A549 (cell line): ENCODE measurements at regions not wholly inside any gene's neighbourhood (a gene's known extent, or its start where the extent isn't known, plus 50 kb on each side); places are given as distances from the start of the nearest gene placed in this dataset.

Experiments
- ATAC-seq, 2 experiments: fragments of 200-7000 bp in 1 of 2; fragments of >200 bp in 1 of 2; cut with Nextera tagmentation in 1 of 2; cut with Tn5 transposase in 1 of 2; 3 replicates each; pipeline versions ENCODE4 v1.8.0 to v1.9.1; 2018 to 2020; ENCODE audit warnings: mild to moderate bottlenecking in 1 of 2, moderate library complexity in 1 of 2
- CTCF ChIA-PET: fragments of 300-600 bp; sonication (Branson Sonifier 250); formaldehyde crosslinking; extraction: SDS; loops from one replicate; lab custom pipeline; 2021; ENCODE audit warnings: antibody characterized with exemption, inconsistent platforms; lab: Yijun Ruan, JAX
- POLR2A ChIA-PET: fragments of 350-600 bp; formaldehyde crosslinking; extraction: SDS; loops from one replicate; lab custom pipeline; 2021; ENCODE audit warnings: antibody characterized with exemption, inconsistent platforms; lab: Yijun Ruan, JAX
- DNase-seq, 2 experiments: peaks; one replicate each; pipeline versions ENCODE4 v3.0.0 to v3.0.0-alpha.2; 2011 to 2016; ENCODE audit warnings: low read depth in 1 of 2, low spot score in 1 of 2
- FAIRE-seq: peaks from 2 replicates; lab custom pipeline; 2011; peaks lifted over from hg19 to GRCh38; lab: Jason Lieb, UNC
- H3K27ac ChIP-seq, 2 experiments: fragments of >200 bp; sonication (Bioruptor Twin); formaldehyde crosslinking; 3 replicates each; pipeline ENCODE4 v1.5.1; 2016 to 2017
- H3K4me1 ChIP-seq: fragments of >200 bp; sonication (Bioruptor Twin); formaldehyde crosslinking; 3 replicates; pipeline ENCODE4 v1.6.1; 2016
- H3K4me2 ChIP-seq: fragments of >200 bp; sonication (Bioruptor Twin); formaldehyde crosslinking; 3 replicates; pipeline ENCODE4 v1.6.1; 2016
- H3K4me3 ChIP-seq: fragments of >200 bp; sonication (Bioruptor Twin); formaldehyde crosslinking; 3 replicates; pipeline ENCODE4 v1.5.1; 2016
- H3K9me3 ChIP-seq: fragments of >200 bp; sonication (Bioruptor Twin); formaldehyde crosslinking; 3 replicates; pipeline ENCODE4 v1.6.1; 2016
- CEBPB ChIP-seq, 2 experiments: fragments of >200 bp in 1 of 2; sonication (Bioruptor Twin) in 1 of 2; formaldehyde crosslinking in 1 of 2; IDR thresholded peaks; 2 replicates each; pipeline ENCODE4 v1.6.1; 2012 to 2016
- EHMT2 ChIP-seq: fragments of 200-600 bp; sonication (generic); IDR thresholded peaks from 2 replicates; pipeline ENCODE4 v1.6.1; 2016; ENCODE audit warnings: antibody characterized with exemption, low read depth, mild to moderate bottlenecking, moderate library complexity
- EP300 ChIP-seq, 2 experiments: fragments of >200 bp; sonication (Bioruptor Twin); formaldehyde crosslinking; IDR thresholded peaks; 2 replicates in 1 of 2; 3 replicates in 1 of 2; pipeline ENCODE4 v1.6.1; 2016 to 2017
- FOSL2 ChIP-seq, 2 experiments: fragments of 450-650 bp in 1 of 2; fragments of >200 bp in 1 of 2; sonication (Bioruptor Twin) in 1 of 2; formaldehyde crosslinking; IDR thresholded peaks; 2 replicates each; pipeline versions ENCODE4 v1.5.0 to v1.6.1; 2016 to 2020; ENCODE audit warnings: mild to moderate bottlenecking in 1 of 2, moderate library complexity in 1 of 2
- GATA3 ChIP-seq: IDR thresholded peaks from 2 replicates; pipeline ENCODE4 v1.6.1; 2012; ENCODE audit warnings: borderline replicate concordance
- HOXB5 ChIP-seq: fragments of 250-450 bp; sonication (Bioruptor Pico); IDR thresholded peaks from 2 replicates; pipeline ENCODE4 v1.5.0; 2020; ENCODE audit warnings: mild to moderate bottlenecking, moderate library complexity
- MAFK ChIP-seq: fragments of 450-650 bp; IDR thresholded peaks from 2 replicates; pipeline ENCODE4 v1.6.1; 2014; ENCODE audit not compliant: partially characterized antibody
- NPAS2 ChIP-seq: fragments of 250-450 bp; sonication (Bioruptor Pico); IDR thresholded peaks from 2 replicates; pipeline ENCODE4 v1.8.0; 2022; ENCODE audit warnings: mild to moderate bottlenecking, moderate library complexity, borderline replicate concordance
- NR3C1 ChIP-seq: fragments of >200 bp; sonication (Bioruptor Twin); formaldehyde crosslinking; IDR thresholded peaks from 3 replicates; pipeline ENCODE4 v1.6.1; 2017
- POLR2AphosphoS2 ChIP-seq: conservative IDR thresholded peaks from 2 replicates; pipeline ENCODE4 v1.6.1; 2012; ENCODE audit warnings: low read length, improper control_type of control experiment, inconsistent platforms
- RAD21 ChIP-seq, 2 experiments: fragments of >200 bp in 1 of 2; sonication (Bioruptor Twin) in 1 of 2; formaldehyde crosslinking in 1 of 2; IDR thresholded peaks in 1 of 2; conservative IDR thresholded peaks in 1 of 2; 2 replicates in 1 of 2; 3 replicates in 1 of 2; pipeline ENCODE4 v1.6.1; 2012 to 2018; ENCODE audit warnings: inconsistent platforms in 1 of 2
- SMC3 ChIP-seq: fragments of >200 bp; sonication (Bioruptor Twin); formaldehyde crosslinking; IDR thresholded peaks from 3 replicates; pipeline ENCODE4 v1.6.1; 2018; ENCODE audit warnings: inconsistent platforms
- SREBF2 ChIP-seq: fragments of 450-650 bp; IDR thresholded peaks from 2 replicates; pipeline ENCODE4 v1.6.1; 2014; ENCODE audit warnings: mild to moderate bottlenecking, moderate library complexity
- TP53 ChIP-seq: fragments of 250-450 bp; sonication (Bioruptor Pico); IDR thresholded peaks from 2 replicates; pipeline ENCODE4 v1.5.0; 2021; ENCODE audit warnings: mild to moderate bottlenecking, moderate library complexity
- ZC3H11A ChIP-seq: fragments of 450-650 bp; IDR thresholded peaks from 2 replicates; pipeline ENCODE4 v1.6.1; 2014; ENCODE audit warnings: antibody characterized with exemption, mild to moderate bottlenecking
- ZFP36 ChIP-seq: fragments of 450-650 bp; IDR thresholded peaks from 2 replicates; pipeline ENCODE4 v1.6.1; 2014; ENCODE audit warnings: borderline replicate concordance; ENCODE audit not compliant: partially characterized antibody
- WGBS: methylation state at CpG from one replicate; pipeline ENCODE4 v1.1.6; 2017; ENCODE audit errors: missing lambda C conversion rate; 5-methylcytosine and 5-hydroxymethylcytosine counted together
- TF ChIP-seq, protein P1 (sequence below): fragments of >200 bp; sonication (Bioruptor Twin); formaldehyde crosslinking; IDR thresholded peaks from 3 replicates; pipeline ENCODE4 v1.5.1; 2016
- TF ChIP-seq, protein P2 (sequence below): fragments of 450-650 bp; IDR thresholded peaks from 2 replicates; pipeline ENCODE4 v1.6.1; 2014; ENCODE audit warnings: antibody characterized with exemption

DNA sequence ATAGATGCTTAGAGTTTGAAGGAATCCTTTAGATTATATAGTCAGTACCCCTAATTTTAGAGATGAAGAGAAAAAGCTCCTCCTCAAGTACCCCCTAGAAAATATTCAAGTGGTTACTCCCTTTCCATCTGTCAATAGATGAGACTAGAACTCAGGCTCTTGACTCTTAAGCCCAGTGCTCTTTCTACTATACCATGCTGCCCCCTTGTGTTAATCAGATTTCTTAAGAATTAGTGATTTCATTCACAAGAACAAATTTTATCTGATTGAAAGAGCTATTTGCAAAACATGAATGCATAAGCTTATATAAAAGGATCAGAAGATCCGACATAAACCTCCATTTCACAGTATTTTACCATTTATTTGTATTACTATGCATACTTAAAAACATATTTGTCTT is 179.3 kb downstream of the TFEC start:
- Histone ChIP-seq H3K9me3 (no peaks in the 10 kb centered on the region), H3K4me3 (no peak overlapping the region)
- DNase-seq = peak in 1 of 2 experiments; percentile 61
- POLR2A ChIA-PET = no interaction called here
- peak in 1 of 2 experiments; percentile 48; a peak in 2 of 6 replicates for ATAC-seq
- TF ChIP-seq SMC3 = peak; percentile 61
- TF ChIP-seq NPAS2 (CRISPR knock-in tag) = no peak
- TF ChIP-seq RAD21 (conservative IDR thresholded peaks at IDR 0.05 in 1 of 2, IDR thresholded peaks at IDR 0.05 in 1 of 2) = peak; percentile 74 to 76
- TF ChIP-seq, protein P1, sequence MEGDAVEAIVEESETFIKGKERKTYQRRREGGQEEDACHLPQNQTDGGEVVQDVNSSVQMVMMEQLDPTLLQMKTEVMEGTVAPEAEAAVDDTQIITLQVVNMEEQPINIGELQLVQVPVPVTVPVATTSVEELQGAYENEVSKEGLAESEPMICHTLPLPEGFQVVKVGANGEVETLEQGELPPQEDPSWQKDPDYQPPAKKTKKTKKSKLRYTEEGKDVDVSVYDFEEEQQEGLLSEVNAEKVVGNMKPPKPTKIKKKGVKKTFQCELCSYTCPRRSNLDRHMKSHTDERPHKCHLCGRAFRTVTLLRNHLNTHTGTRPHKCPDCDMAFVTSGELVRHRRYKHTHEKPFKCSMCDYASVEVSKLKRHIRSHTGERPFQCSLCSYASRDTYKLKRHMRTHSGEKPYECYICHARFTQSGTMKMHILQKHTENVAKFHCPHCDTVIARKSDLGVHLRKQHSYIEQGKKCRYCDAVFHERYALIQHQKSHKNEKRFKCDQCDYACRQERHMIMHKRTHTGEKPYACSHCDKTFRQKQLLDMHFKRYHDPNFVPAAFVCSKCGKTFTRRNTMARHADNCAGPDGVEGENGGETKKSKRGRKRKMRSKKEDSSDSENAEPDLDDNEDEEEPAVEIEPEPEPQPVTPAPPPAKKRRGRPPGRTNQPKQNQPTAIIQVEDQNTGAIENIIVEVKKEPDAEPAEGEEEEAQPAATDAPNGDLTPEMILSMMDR = peak; percentile 63
- TF ChIP-seq, all 56 proteins: peak for 3
- Histone ChIP-seq H3K4me1 (no peaks in the 10 kb centered on the region), H3K4me2 (no peak overlapping the region), H3K27ac (no peak overlapping the region)
- no peak for FAIRE-seq
- CTCF ChIA-PET = interaction anchor here (0.6 to 3.3 kb wide), 15 partner anchors 9 to 1826 kb away, joined by 3 to 19 read pairs (median 4); no protein-coding TSS in a partner anchor
- WGBS = 0% methylated on average over 1 of the region's 1 CpG

DNA sequence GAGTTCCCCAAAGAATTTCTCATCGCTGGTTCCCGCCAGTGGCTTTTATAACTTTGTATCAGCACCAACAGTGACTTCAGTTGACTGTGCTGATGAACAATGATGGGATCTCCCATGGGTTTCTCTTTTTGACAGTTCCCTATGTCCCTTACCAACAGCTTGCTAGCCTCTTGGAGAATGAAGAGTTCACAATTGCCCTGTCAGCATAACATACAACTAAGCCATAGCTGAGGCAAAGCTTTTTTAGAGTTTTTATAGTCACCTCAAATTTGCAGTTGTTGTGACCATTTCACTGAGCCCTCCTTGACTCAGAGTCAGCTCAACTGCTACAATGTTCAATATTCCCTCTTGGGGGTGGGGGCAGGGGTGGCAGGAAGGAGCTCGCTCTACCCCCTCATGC is 179.8 kb downstream of the TFEC start:
- Histone ChIP-seq H3K4me2 (no peak overlapping the region), H3K9me3 (no peaks in the 10 kb centered on the region), H3K4me1 (no peaks in the 10 kb centered on the region), H3K4me3 (no peak overlapping the region), H3K27ac (no peak overlapping the region)
- DNase-seq (no peak), ATAC-seq (no peak), FAIRE-seq (no peak)
- ChIA-PET POLR2A (no interaction called here), CTCF (interaction anchor here (1.1 to 3.3 kb wide), 10 partner anchors 9 to 1826 kb away, joined by 3 to 19 read pairs (median 6); no protein-coding TSS in a partner anchor)
- WGBS = 9% methylated on average over 3 of the region's 3 CpGs
- TF ChIP-seq EHMT2 (no peak), TP53 (CRISPR knock-in tag) (no peak), NR3C1 (no peak), MAFK (peak; percentile 60), SMC3 (no peak), HOXB5 (CRISPR knock-in tag) (no peak)
- TF ChIP-seq, protein P1 = no peak

DNA sequence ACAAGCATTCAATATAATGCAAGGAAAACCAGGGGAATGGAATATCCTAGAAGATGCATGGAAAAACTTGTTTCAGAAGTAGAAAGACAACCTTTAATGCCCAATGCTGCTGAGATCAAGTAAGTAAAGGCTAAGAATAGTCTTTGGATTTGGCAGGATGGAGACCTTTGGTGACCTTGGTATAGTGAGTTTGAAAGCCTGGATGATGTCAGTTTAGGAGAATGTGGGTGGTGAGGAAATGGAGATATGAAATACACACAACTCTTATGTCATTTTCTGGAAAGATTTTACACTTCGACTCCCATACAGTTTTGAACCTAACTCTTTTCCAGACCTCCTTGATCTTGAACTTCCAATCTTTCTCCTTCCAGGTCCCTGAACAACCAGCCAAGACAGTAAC is 185.7 kb downstream of the TFEC start:
- 0% methylated on average over 1 of the region's 1 CpG for WGBS
- no peak for DNase-seq
- Histone ChIP-seq H3K9me3 (no peaks in the 10 kb centered on the region), H3K4me3 (no peak overlapping the region), H3K4me1 (no peaks in the 10 kb centered on the region), H3K4me2 (no peak overlapping the region), H3K27ac (no peak overlapping the region)
- ChIA-PET POLR2A (no interaction called here), CTCF (no interaction called here)
- no peak for FAIRE-seq
- no peak for ATAC-seq
- TF ChIP-seq FOSL2 (IDR thresholded peaks at IDR 0.05) (no peak), FOSL2 (CRISPR knock-in tag; IDR thresholded peaks at IDR 0.05) (no peak), MAFK (no peak), GATA3 (no peak), NR3C1 (no peak), ZFP36 (no peak), ZC3H11A (no peak), CEBPB (IDR thresholded peaks at IDR 0.05) (no peak), EP300 (IDR thresholded peaks at IDR 0.05) (no peak), POLR2AphosphoS2 (no peak), SREBF2 (no peak)
- TF ChIP-seq, protein P2, sequence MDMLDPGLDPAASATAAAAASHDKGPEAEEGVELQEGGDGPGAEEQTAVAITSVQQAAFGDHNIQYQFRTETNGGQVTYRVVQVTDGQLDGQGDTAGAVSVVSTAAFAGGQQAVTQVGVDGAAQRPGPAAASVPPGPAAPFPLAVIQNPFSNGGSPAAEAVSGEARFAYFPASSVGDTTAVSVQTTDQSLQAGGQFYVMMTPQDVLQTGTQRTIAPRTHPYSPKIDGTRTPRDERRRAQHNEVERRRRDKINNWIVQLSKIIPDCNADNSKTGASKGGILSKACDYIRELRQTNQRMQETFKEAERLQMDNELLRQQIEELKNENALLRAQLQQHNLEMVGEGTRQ = no peak
